HepG2 (cell line): ENCODE measurements at regions not wholly inside any gene's neighbourhood (a gene's known extent, or its start where the extent isn't known, plus 50 kb on each side); places are given as distances from the start of the nearest gene placed in this dataset.

ENCODE experiments used
- CBX2 ChIP-seq, 2 experiments: fragments of 200-600 bp in 1 of 2; sonication (generic); formaldehyde crosslinking in 1 of 2; IDR thresholded peaks; 2 replicates each; pipeline versions ENCODE4 v1.7.0 to v1.8.1; 2018 to 2022; ENCODE audit warnings: low read depth in 2 of 2, low read length in 1 of 2, mild to moderate bottlenecking in 1 of 2, missing genetic modification reagents in 1 of 2
- ELF1 ChIP-seq: sonication (generic); formaldehyde crosslinking; IDR thresholded peaks from 2 replicates; pipeline ENCODE4 v1.4.0; 2020; ENCODE audit warnings: missing genetic modification reagents
- POLR2A ChIP-seq, 2 experiments: IDR thresholded peaks; 2 replicates each; pipeline ENCODE4 v1.6.1; 2011; ENCODE audit warnings: low read depth in 2 of 2, low read length in 2 of 2, mild to moderate bottlenecking in 1 of 2, moderate library complexity in 1 of 2; ENCODE audit not compliant: insufficient read depth in 1 of 2
- SMAD1 ChIP-seq: sonication (generic); formaldehyde crosslinking; IDR thresholded peaks from 2 replicates; pipeline ENCODE4 v1.4.0; 2020; ENCODE audit warnings: missing genetic modification reagents, low read depth, mild to moderate bottlenecking, borderline replicate concordance
- TEF ChIP-seq: sonication (generic); formaldehyde crosslinking; IDR thresholded peaks from 2 replicates; pipeline ENCODE4 v1.5.0; 2020; ENCODE audit warnings: missing genetic modification reagents
- ZNF609 ChIP-seq: sonication (generic); formaldehyde crosslinking; IDR thresholded peaks from 2 replicates; pipeline ENCODE4 v1.4.0; 2020; ENCODE audit warnings: mild to moderate bottlenecking, missing genetic modification reagents, borderline replicate concordance
- ZNF782 ChIP-seq: sonication (generic); formaldehyde crosslinking; IDR thresholded peaks from 2 replicates; pipeline ENCODE4 v1.4.0; 2020; ENCODE audit warnings: missing genetic modification reagents, mild to moderate bottlenecking, borderline replicate concordance
- TF ChIP-seq, protein P1 (sequence below), 2 experiments: IDR thresholded peaks; 2 replicates each; pipeline ENCODE4 v1.6.1; 2011 to 2012; ENCODE audit warnings: low read length in 2 of 2, borderline replicate concordance in 1 of 2, low read depth in 1 of 2, mild to moderate bottlenecking in 1 of 2, moderate library complexity in 1 of 2
- TF ChIP-seq, protein P2 (sequence below): sonication (generic); formaldehyde crosslinking; IDR thresholded peaks from 2 replicates; pipeline ENCODE4 v1.5.0; 2020; ENCODE audit warnings: missing genetic modification reagents
- TF ChIP-seq, protein P3 (sequence below): sonication (generic); formaldehyde crosslinking; IDR thresholded peaks from 2 replicates; pipeline ENCODE4 v1.8.0; 2022; ENCODE audit warnings: missing genetic modification reagents, mild to moderate bottlenecking, borderline replicate concordance
- TF ChIP-seq, protein P4 (sequence below): sonication (generic); formaldehyde crosslinking; IDR thresholded peaks from 2 replicates; pipeline ENCODE4 v1.9.0; 2021; ENCODE audit warnings: missing genetic modification reagents, borderline replicate concordance

- TF ChIP-seq CBX2 (IDR thresholded peaks at IDR 0.05; ENCODE audit: low read depth, low read length), result no peak
- no peak for TF ChIP-seq CBX2 (CRISPR knock-in tag; IDR thresholded peaks at IDR 0.05; ENCODE audit: low read depth)
- TF ChIP-seq, protein P1, sequence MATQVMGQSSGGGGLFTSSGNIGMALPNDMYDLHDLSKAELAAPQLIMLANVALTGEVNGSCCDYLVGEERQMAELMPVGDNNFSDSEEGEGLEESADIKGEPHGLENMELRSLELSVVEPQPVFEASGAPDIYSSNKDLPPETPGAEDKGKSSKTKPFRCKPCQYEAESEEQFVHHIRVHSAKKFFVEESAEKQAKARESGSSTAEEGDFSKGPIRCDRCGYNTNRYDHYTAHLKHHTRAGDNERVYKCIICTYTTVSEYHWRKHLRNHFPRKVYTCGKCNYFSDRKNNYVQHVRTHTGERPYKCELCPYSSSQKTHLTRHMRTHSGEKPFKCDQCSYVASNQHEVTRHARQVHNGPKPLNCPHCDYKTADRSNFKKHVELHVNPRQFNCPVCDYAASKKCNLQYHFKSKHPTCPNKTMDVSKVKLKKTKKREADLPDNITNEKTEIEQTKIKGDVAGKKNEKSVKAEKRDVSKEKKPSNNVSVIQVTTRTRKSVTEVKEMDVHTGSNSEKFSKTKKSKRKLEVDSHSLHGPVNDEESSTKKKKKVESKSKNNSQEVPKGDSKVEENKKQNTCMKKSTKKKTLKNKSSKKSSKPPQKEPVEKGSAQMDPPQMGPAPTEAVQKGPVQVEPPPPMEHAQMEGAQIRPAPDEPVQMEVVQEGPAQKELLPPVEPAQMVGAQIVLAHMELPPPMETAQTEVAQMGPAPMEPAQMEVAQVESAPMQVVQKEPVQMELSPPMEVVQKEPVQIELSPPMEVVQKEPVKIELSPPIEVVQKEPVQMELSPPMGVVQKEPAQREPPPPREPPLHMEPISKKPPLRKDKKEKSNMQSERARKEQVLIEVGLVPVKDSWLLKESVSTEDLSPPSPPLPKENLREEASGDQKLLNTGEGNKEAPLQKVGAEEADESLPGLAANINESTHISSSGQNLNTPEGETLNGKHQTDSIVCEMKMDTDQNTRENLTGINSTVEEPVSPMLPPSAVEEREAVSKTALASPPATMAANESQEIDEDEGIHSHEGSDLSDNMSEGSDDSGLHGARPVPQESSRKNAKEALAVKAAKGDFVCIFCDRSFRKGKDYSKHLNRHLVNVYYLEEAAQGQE (IDR thresholded peaks at IDR 0.05; ENCODE audit: borderline replicate concordance in 1 of 2, low read depth in 1 of 2, low read length in 2 of 2), result no peak
- no peak for TF ChIP-seq ZNF609 (CRISPR knock-in tag)
- no peak for TF ChIP-seq SMAD1 (CRISPR knock-in tag)
- TF ChIP-seq POLR2A (IDR thresholded peaks at IDR 0.05; ENCODE audit: insufficient read depth in 1 of 2, low read depth in 2 of 2, low read length in 2 of 2), result no peak
- no peak for TF ChIP-seq ZNF782 (CRISPR knock-in tag)
- no peak for TF ChIP-seq ELF1 (CRISPR knock-in tag)
- TF ChIP-seq, protein P2, sequence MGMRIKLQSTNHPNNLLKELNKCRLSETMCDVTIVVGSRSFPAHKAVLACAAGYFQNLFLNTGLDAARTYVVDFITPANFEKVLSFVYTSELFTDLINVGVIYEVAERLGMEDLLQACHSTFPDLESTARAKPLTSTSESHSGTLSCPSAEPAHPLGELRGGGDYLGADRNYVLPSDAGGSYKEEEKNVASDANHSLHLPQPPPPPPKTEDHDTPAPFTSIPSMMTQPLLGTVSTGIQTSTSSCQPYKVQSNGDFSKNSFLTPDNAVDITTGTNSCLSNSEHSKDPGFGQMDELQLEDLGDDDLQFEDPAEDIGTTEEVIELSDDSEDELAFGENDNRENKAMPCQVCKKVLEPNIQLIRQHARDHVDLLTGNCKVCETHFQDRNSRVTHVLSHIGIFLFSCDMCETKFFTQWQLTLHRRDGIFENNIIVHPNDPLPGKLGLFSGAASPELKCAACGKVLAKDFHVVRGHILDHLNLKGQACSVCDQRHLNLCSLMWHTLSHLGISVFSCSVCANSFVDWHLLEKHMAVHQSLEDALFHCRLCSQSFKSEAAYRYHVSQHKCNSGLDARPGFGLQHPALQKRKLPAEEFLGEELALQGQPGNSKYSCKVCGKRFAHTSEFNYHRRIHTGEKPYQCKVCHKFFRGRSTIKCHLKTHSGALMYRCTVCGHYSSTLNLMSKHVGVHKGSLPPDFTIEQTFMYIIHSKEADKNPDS (CRISPR knock-in tag), result no peak
- TF ChIP-seq, protein P3, sequence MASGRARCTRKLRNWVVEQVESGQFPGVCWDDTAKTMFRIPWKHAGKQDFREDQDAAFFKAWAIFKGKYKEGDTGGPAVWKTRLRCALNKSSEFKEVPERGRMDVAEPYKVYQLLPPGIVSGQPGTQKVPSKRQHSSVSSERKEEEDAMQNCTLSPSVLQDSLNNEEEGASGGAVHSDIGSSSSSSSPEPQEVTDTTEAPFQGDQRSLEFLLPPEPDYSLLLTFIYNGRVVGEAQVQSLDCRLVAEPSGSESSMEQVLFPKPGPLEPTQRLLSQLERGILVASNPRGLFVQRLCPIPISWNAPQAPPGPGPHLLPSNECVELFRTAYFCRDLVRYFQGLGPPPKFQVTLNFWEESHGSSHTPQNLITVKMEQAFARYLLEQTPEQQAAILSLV, result no peak
- TF ChIP-seq, protein P4, sequence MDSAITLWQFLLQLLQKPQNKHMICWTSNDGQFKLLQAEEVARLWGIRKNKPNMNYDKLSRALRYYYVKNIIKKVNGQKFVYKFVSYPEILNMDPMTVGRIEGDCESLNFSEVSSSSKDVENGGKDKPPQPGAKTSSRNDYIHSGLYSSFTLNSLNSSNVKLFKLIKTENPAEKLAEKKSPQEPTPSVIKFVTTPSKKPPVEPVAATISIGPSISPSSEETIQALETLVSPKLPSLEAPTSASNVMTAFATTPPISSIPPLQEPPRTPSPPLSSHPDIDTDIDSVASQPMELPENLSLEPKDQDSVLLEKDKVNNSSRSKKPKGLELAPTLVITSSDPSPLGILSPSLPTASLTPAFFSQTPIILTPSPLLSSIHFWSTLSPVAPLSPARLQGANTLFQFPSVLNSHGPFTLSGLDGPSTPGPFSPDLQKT (CRISPR knock-in tag), result no peak
- no peak for TF ChIP-seq TEF (CRISPR knock-in tag)
Measured at GRCh38 chr19:56933014-56933705, 92.6 kb upstream of the PEG3 start.
